HCT116 (cell line): ENCODE measurements at regions not wholly inside any gene's neighbourhood (a gene's known extent, or its start where the extent isn't known, plus 50 kb on each side); places are given as distances from the start of the nearest gene placed in this dataset.

ENCODE experiments used
- ATAC-seq: fragments of 200-7000 bp; cut with Tn5 transposase; 2 replicates; pipeline ENCODE4 v1.9.1; 2020; ENCODE audit warnings: mild to moderate bottlenecking, moderate library complexity
- BruUV-seq: library from RNA; stranded (reverse); fragments of 400-500 nt; replicated peaks from 2 replicates; lab custom pipeline; 2021; lab: Mats Ljungman, UMichigan
- CTCF ChIA-PET: fragments of 300-600 bp; sonication (Branson Sonifier 250); formaldehyde crosslinking; loops from one replicate; lab custom pipeline; 2021; ENCODE audit warnings: antibody characterized with exemption; lab: Charles Lee
- POLR2A ChIA-PET: fragments of 300-600, 350-600 bp; sonication (Branson Sonifier 250); formaldehyde crosslinking; loops from one replicate; lab custom pipeline; 2021; ENCODE audit warnings: antibody characterized with exemption; lab: Charles Lee
- RAD21 ChIA-PET, 2 experiments: fragments of 300-600 bp; sonication (Branson Sonifier 250); formaldehyde crosslinking; loops; one replicate each; lab custom pipeline; 2023; ENCODE audit warnings: low total read pairs in 2 of 2; ENCODE audit not compliant: uncharacterized antibody in 2 of 2, unreplicated experiment in 2 of 2, low non-redundant PET in 1 of 2; lab: Charles Lee
- DNase-seq: peaks from one replicate; pipeline ENCODE4 v3.0.0-alpha.2; 2010; ENCODE audit warnings: low read depth, low spot score
- H2AFZ ChIP-seq: fragments of 200-600 bp; shearing (Covaris generic), sonication (generic); 2 replicates; pipeline ENCODE4 v1.6.1; 2017; ENCODE audit warnings: low read depth, mixed run types, mixed read lengths, antibody characterized with exemption, low read length; ENCODE audit not compliant: poor library complexity, severe bottlenecking
- H3K27ac ChIP-seq: 2 replicates; pipeline ENCODE4 v1.5.1; 2012; ENCODE audit warnings: low read depth, low read length
- H3K27me3 ChIP-seq: fragments of 200-600 bp; sonication (generic); 2 replicates; pipeline ENCODE4 v1.6.1; 2016; ENCODE audit warnings: mixed run types, low read length, mixed read lengths; ENCODE audit not compliant: insufficient read depth
- H3K36me3 ChIP-seq, 2 experiments: fragments of 200-500 bp in 1 of 2; fragments of 200-600 bp in 1 of 2; sonication (Bioruptor generic) in 1 of 2; sonication (generic) in 1 of 2; 2 replicates each; pipeline versions ENCODE4 v1.5.1 to v1.6.1; 2014 to 2016; ENCODE audit warnings: low read length in 2 of 2, inconsistent platforms in 1 of 2, mixed read lengths in 1 of 2, mixed run types in 1 of 2; ENCODE audit not compliant: insufficient read depth in 2 of 2, control insufficient read depth in 1 of 2
- H3K4me1 ChIP-seq, 2 experiments: fragments of 200-600 bp in 1 of 2; sonication (generic) in 1 of 2; 2 replicates each; pipeline versions ENCODE4 v1.5.1 to v1.6.1; 2012 to 2017; ENCODE audit warnings: low read length in 2 of 2, inconsistent platforms in 1 of 2, mild to moderate bottlenecking in 1 of 2, mixed read lengths in 1 of 2, mixed run types in 1 of 2, moderate library complexity in 1 of 2; ENCODE audit not compliant: insufficient read depth in 2 of 2, control insufficient read depth in 1 of 2
- H3K4me2 ChIP-seq: fragments of 200-600 bp; sonication (generic); 2 replicates; pipeline ENCODE4 v1.6.1; 2017; ENCODE audit warnings: mixed run types, low read length, mixed read lengths
- H3K4me3 ChIP-seq, 2 experiments: fragments of 200-600 bp in 1 of 2; sonication (generic) in 1 of 2; replicated peaks in 1 of 2; 2 replicates each; pipeline ENCODE4 v1.5.1; 2011 to 2016; ENCODE audit warnings: low read length in 2 of 2, control low read depth in 1 of 2, low read depth in 1 of 2, mild to moderate bottlenecking in 1 of 2, mixed read lengths in 1 of 2, mixed run types in 1 of 2
- H3K79me2 ChIP-seq: fragments of 200-600 bp; sonication (generic); 2 replicates; pipeline ENCODE4 v1.6.1; 2017; ENCODE audit warnings: mild to moderate bottlenecking, mixed run types, low read length, moderate library complexity, mixed read lengths; ENCODE audit not compliant: insufficient read depth
- H3K9ac ChIP-seq: fragments of 200-600 bp; sonication (generic); 2 replicates; pipeline ENCODE4 v1.6.1; 2016; ENCODE audit warnings: low read length, mixed read lengths
- H3K9me2 ChIP-seq: fragments of 200-600 bp; sonication (generic), shearing (Covaris generic); 2 replicates; pipeline ENCODE4 v1.6.1; 2017; ENCODE audit warnings: mixed run types, mild to moderate bottlenecking, moderate library complexity; ENCODE audit not compliant: insufficient read depth
- H3K9me3 ChIP-seq, 2 experiments: fragments of 200-500 bp in 1 of 2; fragments of 200-600 bp in 1 of 2; sonication (Bioruptor generic) in 1 of 2; sonication (generic) in 1 of 2; 2 replicates each; pipeline ENCODE4 v1.6.1; 2014 to 2017; ENCODE audit warnings: low read length in 2 of 2, mixed read lengths in 2 of 2, inconsistent platforms in 1 of 2, low read depth in 1 of 2, mild to moderate bottlenecking in 1 of 2, mixed run types in 1 of 2, moderate library complexity in 1 of 2; ENCODE audit not compliant: control insufficient read depth in 1 of 2, insufficient read depth in 1 of 2
- H4K20me1 ChIP-seq: fragments of 200-600 bp; sonication (generic), shearing (Covaris generic); 2 replicates; pipeline ENCODE4 v1.6.1; 2017; ENCODE audit warnings: mixed run types, mild to moderate bottlenecking, moderate library complexity; ENCODE audit not compliant: insufficient read depth
- CBX3 ChIP-seq: IDR thresholded peaks from 2 replicates; pipeline ENCODE4 v1.6.1; 2012; ENCODE audit warnings: low read depth
- ELF1 ChIP-seq: IDR thresholded peaks from 2 replicates; pipeline ENCODE4 v1.6.1; 2012; ENCODE audit warnings: low read depth, borderline replicate concordance
- EZH2 ChIP-seq: fragments of 200-600 bp; sonication (generic); IDR thresholded peaks from 2 replicates; pipeline ENCODE4 v1.6.1; 2017; ENCODE audit warnings: antibody characterized with exemption, mixed run types
- JUND ChIP-seq: IDR thresholded peaks from 2 replicates; pipeline ENCODE4 v1.6.1; 2012
- RAD21 ChIP-seq: IDR thresholded peaks from 2 replicates; pipeline ENCODE4 v1.6.1; 2012; ENCODE audit warnings: low read depth, mild to moderate bottlenecking
- SIN3A ChIP-seq: IDR thresholded peaks from 2 replicates; pipeline ENCODE4 v1.6.1; 2012; ENCODE audit warnings: low read depth
- YY1 ChIP-seq: IDR thresholded peaks from 2 replicates; pipeline ENCODE4 v1.6.1; 2011; ENCODE audit warnings: low read length, low read depth, moderate library complexity, mild to moderate bottlenecking; ENCODE audit not compliant: insufficient replicate concordance; ENCODE audit errors: extremely low read depth
- ZBTB33 ChIP-seq: IDR thresholded peaks from 2 replicates; pipeline ENCODE4 v1.6.1; 2011; ENCODE audit warnings: mild to moderate bottlenecking, low read length, moderate library complexity; ENCODE audit not compliant: insufficient replicate concordance; ENCODE audit errors: extremely low read depth
- ZNF274 ChIP-seq: fragments of 200-500 bp; sonication (Bioruptor generic); IDR thresholded peaks from 2 replicates; pipeline ENCODE4 v1.6.1; 2014; ENCODE audit warnings: mild to moderate bottlenecking, low read depth, low read length, inconsistent platforms
- intact Hi-C: fragments of 100-400 bp; cut with micrococcal nuclease; formaldehyde crosslinking; loops from 2 replicates; pipeline ENCODE4 v1.10.0; 2022

DNA sequence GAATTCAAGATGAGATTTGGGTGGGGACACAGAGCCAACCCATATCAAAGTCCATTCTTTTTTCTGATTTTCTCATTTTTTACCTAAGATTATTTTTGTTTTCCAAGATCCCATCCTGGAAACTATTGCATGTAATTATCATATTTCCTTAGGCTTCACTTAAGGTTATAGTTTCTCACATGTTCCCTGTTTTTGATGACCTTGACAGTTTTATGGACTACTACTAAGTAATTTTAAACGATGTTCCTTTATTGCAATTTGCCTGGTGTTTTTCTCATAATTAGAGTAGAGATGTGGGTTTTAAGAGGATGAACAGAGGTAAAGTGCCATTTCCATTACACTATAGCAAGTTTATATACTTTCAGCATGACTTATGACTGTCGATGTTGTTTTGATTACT is 795.1 kb downstream of the FAT4 start (continued):
- TF ChIP-seq ZBTB33, result no peak
- no peak for TF ChIP-seq RAD21
- TF ChIP-seq SIN3A, result no peak
- TF ChIP-seq ELF1, result no peak
- TF ChIP-seq CBX3, result no peak
- no peak for TF ChIP-seq EZH2
- no peak for TF ChIP-seq YY1

DNA sequence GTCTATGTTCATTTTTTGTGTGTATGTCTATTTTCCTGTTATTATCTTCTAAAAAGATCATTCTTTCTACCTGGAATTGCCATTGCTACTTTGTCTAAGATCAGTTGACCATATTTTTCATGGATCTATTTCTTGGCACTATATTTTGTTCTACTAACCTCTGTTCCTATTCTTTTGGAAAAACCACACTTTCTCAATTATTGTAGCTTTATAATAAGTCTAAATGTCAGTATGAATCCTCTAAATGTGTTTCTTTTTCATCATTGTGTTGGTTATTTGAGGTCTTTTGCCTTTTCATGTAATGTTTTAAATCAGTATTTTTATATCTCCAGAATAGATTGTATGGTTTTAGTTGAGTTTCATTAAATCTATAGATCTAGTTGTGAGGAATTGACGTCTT is 798.3 kb downstream of the FAT4 start:
- Histone ChIP-seq H2AFZ (no peak overlapping the region), H3K4me1 (no peaks in the 10 kb centered on the region), H3K36me3 (no peaks in the 10 kb centered on the region), H4K20me1 (no peaks in the 10 kb centered on the region), H3K9ac (no peak overlapping the region), H3K27ac (no peak overlapping the region), H3K9me3 (no peaks in the 10 kb centered on the region), H3K4me3 (no peak overlapping the region), H3K9me2 (no peaks in the 10 kb centered on the region), H3K27me3 (no peaks in the 10 kb centered on the region), H3K4me2 (no peak overlapping the region), H3K79me2 (no peaks in the 10 kb centered on the region)
- ChIA-PET CTCF (no interaction called here), RAD21 (no interaction called here), POLR2A (no interaction called here)
- BruUV-seq, result no TSS peak
- TF ChIP-seq YY1 (no peak), ZNF274 (peak; percentile 58), SIN3A (no peak), JUND (no peak), EZH2 (no peak)
- ATAC-seq, result no peak
- DNase-seq, result no peak
- intact Hi-C loops, result no loop called here
